ENCODE measurements at regions not wholly inside any gene's neighbourhood (a gene's known extent, or its start where the extent isn't known, plus 50 kb on each side); places are given as distances from the start of the nearest gene placed in this dataset.

DNA sequence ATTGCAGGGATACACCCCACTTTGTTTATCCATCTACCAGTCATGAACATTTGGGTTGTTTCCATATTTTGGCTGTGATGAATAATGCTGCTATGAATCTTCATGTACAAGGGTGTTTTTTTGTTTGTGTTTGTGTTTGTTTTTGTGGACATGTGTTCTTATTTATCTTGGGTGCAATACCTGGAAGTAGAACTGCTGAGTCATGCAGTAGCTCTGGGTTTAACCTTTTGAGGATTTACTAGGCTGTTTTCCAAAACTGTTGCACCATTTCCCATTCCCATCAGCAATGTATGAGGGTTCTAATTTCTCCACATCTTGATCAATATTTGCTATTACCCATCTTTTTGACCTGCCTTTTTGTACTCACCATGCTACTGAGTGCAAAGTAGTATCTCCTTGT lies 140.0 kb upstream of the CYP1B1 start:
- TF ChIP-seq SP1 (IDR thresholded peaks at IDR 0.05): no peak
- no peak for TF ChIP-seq ARNT (IDR thresholded peaks at IDR 0.05)
- no peak for TF ChIP-seq FOXM1 (IDR thresholded peaks at IDR 0.05; ENCODE audit: borderline replicate concordance)
- no peak for TF ChIP-seq FOXK2 (IDR thresholded peaks at IDR 0.05)
- no peak for TF ChIP-seq SUZ12 (IDR thresholded peaks at IDR 0.05)

All from HEK293T (cell line).